ENCODE measurements at regions not wholly inside any gene's neighbourhood (a gene's known extent, or its start where the extent isn't known, plus 50 kb on each side); places are given as distances from the start of the nearest gene placed in this dataset.
"Not testable (repeated sequence)": the region's sequence is repeated elsewhere in the genome, so short reads cannot be mapped to it uniquely, and the experiment has no call there.

DNA sequence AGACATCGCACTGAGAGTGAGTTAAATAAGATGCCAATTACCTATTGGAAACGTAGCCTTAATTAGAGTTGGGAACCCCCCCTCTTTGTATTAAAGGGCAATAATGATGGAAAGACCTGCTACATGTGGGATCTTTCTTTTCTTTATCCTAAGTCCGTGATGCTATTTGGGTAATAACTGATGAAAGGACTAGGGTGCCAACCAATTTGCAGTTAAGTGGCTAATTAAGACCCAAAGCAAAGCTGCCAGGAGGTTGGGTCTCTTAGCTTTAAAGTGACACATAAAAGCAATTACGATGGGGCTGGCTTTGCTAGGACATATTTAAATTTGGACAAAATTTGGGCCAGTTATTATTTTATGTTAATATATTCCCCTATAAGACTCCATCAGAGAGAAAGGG, 728.8 kb downstream of the NR2F1-AS1 start:
- DNase-seq, result no peak

DNA sequence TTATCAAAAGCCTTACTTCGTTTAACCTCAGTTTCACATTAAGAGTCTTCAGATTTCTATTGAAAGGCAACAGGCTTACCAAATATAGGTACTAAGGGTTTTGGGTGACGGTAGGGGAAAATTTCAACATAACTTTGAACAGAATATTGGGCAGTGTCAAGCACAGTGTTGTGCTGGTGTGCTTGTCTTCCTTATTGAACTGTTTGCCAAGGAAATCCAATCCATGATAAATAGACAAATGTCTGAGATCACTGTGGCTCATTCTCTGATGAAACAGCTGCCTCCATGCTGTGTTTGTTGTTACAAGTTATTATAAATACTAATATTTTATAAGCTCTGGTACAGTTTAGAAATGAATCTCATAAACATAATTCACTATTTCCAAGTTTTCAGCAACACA, 730.1 kb downstream of the NR2F1-AS1 start:
- DNase-seq, result no peak

DNA sequence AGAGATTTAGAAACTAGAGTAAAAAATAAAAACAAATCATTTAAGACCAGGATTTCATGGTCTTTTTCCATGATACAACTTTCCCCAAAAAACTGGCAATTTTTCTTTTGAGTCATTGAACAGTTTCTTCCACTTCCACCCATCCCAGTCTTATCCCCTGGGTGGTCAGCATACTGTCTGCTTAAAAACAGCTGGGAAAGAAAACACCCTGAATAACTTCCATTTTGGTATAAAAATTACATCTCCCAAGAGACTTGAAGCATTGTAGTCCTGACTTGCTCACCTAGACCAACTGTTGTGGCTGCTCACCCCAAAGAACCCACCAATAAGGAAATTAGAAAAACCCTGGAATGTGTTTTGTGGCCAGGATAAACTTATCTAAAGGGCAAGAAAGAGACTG, 731.3 kb downstream of the NR2F1-AS1 start:
- DNase-seq, result no peak

DNA sequence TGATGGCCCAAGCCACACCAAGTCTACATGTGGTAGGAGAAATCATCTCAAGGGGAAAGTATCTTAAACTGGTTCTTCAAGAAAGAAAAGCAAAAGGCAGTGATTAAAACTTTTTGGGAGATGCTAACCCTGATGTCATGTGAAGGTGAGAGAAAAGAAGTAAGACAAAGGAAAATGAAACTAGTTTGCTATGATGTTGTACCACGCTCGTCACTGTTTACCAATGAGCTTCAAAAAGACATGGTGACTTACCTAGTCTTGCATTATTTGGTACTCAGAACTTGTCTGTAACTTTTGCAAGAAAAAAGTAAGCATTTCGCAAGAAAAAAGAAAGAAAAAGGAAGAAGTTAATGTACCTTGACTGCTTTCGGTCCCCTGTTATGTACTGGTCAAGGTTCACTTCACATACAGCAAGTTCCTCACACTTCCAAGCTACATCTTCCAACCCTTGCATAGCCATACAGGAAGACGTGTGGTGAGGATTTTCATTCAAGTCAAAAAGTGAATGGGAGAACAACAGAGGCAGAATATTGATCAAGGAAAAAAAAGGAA, 739.3 kb downstream of the NR2F1-AS1 start:
- no peak for DNase-seq

DNA sequence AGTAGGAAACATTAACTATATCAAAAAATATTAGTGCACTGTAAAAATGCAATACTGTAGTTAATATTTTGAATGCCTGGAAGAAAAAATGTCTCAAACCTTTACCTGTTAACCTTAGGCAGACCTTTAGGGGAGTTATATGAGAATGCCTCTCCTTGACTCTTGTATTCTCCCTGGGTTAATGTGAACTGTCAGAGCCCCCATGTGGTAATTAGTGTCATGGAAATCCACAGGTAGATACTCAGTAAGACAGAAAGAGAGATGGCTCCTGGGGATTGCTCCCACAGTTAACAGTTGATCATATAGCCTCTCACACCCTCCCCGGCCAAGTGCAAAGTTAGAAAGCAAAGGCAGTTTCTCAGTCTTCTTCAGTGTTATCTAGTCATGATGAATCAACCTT, 742.8 kb downstream of the NR2F1-AS1 start:
- DNase-seq, result no peak

DNA sequence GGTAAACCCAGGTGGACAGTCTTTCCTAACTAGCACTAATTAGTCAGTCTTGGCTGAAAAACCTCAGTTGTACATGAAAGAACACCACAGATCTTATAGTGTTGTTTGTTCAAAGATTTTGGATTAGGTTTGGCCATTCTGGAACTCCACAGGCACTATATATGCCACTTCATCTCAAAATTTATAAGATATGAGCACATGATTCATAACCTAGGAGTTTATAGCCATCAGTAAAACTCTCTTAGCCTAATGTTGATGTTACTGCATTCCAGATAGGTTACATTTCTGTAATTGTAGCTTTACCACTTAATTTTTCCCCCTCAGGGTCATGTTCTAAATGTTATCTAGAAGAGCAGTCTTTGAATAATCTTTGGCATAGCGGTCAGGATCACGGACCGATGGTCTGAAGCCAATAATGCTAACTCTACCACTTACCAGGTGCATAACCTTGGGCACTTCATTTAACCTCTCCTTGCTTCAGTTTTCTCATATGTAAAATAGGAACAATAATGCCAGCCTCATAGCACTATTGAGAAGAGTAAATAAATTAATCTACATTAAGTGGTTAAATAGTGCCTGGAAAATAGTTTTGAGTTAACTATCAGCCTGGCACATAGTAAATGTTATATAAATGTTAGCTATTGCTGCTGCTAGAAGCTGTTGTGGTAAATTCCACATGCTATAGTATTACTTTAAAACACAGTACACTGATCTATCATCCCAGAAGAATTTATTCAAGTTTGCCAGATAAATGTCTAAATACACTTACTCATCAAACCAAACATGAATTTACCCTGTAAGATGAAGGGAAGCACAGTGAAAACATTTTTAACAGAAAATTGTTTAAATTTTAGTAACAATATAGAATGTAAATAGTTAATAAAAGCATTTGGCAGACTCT, 743.9 kb downstream of the NR2F1-AS1 start:
- no peak for DNase-seq

DNA sequence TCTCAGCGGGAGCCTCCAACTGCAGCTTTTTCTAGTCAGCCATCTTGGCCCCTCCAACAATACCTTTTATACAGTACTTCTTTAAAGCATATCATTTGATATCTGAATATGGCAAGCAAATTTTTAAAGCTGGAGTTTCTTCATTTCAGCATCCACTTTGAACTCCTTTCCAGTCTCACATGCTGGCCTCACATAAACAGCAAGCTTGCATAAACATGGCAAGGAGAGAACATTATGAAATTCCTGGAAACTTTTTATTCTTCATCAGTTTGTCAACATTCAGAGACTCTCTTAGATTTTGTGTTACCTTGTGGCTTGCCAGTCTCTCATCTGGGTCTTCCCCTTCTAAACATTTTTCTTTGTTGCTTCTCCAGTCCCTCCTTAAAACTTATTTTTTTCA, 745.3 kb downstream of the NR2F1-AS1 start:
- no peak for DNase-seq

DNA sequence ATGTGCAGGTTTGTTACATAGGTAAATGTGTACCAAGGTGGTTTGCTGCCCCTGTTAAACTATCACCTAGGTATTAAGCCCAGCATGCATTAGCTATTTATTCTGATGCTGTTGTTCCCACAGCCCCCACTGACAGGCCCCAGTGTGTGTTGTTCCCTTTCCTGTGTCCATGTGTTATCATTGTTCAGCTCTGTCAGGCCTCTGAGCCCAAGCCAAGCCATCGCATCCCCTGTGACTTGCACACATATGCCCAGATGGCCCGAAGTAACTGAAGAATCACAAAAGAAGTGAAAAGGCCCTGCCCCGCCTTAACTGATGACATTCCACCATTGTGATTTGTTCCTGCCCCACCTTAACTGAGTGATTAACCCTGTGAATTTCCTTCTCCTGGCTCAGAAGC, 757.5 kb downstream of the NR2F1-AS1 start:
- not testable (repeated sequence) for DNase-seq

DNA sequence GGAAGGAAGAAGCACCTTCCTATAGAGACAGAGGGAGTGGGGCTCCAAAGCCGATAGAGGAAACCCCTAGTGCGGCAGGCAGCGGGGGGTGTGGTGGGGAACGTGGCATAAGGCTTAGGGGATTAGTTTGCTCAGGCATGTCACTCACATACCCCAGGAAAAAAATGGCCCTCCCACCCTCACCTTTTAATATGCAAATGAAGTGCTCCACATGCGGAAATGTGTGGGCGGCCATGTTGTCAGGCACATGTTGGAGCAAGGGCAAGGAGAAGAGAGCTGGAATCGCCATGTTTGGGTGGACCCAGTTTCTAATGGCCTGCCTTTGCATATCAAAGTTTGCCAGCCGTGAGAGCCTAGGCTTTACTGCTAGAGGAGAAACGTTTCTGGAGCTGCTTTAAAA, 758.8 kb downstream of the NR2F1-AS1 start:
- DNase-seq, result no peak

DNA sequence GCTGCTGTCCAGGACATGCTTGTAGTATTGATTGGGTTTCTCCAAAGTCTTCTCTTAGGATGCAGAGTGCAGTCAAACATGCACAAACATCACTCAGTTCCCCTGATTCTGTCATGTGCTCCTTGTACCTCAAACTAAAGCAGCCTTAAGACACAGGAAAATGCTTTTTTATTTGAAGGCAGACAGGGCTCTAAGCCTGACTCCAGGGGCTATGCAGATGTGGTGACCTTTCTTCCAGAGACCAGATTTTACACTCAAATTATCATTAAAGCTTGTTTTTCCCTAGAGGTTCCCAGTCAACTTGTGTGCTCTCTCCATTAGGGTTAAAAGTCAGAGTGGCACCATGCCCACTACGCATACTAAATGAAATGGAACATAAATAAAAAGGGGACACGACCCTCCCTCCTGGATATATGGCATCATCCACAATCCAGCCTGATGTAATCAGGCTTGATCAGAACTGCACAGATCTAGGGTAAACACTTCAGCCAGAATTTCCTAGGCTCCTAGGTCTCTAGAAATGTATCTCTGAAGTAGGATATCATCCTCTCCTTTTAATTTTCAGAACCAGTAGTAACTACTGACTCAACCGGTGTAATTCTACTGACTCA, 771.1 kb downstream of the NR2F1-AS1 start:
- DNase-seq, result no peak

DNA sequence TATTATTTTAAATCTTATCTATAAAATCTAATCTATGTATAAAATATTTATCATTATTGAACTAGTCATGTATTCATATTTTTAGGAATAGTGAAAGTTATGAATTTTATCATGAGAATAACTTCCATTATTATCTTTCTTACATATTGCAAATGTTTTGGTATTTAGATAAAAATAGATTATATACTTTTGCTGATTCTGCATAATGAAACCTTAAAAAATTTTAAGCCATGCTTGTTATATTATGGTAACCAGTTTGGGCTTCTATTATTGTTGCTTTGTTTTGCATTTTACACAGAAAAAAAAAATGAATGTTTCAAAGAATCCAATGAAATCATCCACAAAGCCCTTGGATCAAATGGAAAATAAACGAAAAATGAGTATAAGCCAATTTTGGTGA, 772.5 kb downstream of the NR2F1-AS1 start:
- no peak for DNase-seq

DNA sequence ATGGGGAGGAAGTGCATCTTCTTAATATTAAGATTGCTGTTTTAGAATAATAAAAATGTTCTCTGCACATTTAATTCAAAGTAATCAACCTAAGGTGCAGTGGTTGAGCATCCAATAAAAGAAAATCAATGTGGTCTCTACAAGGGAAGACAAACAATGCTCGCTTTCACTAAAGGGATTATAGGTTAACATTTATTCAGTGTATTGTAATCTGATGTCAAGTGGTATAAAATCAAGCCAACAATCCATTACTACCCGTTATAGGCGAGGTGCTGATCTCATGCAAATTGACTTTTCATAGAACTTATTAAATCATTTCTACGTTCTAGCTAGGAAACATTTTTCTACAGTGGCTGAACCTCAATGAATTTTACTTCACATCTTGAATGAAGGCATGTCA, 773.9 kb downstream of the NR2F1-AS1 start:
- DNase-seq, result no peak

DNA sequence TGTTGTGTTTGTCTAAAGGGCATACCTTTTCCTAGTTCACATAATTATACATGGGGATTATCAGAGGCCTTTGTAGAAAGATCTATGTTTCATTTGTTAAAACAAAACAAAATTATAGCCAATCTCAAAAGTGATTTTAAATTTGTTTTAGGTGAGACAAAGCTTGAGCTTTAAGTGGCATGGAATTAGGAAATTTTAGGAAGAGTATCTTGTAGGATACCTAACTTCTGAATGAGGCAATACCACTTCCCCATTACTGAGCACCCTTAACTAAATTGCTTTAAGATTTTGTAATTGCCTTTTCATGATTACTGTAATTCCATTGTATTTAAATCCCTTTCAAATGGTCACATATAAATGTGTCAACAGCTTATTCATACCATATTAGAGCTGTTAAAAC, 775.6 kb downstream of the NR2F1-AS1 start:
- no peak for DNase-seq

DNA sequence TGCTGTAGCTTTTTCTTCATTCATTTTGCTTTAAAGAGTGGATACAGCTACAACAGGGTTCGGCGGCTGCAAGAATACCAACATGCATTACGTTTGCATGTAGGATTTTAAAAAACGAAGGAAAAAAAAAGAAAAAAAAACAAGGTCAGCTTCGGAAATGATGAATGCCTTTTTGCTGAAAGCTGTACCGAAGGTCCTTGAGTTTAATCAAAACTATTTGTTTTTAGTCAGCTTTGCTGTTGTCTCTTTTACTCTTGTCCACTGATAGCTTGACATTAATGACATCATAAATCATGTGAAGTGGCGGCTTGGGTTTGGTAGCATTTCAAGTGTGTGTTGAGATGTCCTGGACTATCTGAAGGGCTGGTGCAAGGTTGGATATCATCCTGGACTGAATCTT, 779.1 kb downstream of the NR2F1-AS1 start:
- DNase-seq, result no peak

DNA sequence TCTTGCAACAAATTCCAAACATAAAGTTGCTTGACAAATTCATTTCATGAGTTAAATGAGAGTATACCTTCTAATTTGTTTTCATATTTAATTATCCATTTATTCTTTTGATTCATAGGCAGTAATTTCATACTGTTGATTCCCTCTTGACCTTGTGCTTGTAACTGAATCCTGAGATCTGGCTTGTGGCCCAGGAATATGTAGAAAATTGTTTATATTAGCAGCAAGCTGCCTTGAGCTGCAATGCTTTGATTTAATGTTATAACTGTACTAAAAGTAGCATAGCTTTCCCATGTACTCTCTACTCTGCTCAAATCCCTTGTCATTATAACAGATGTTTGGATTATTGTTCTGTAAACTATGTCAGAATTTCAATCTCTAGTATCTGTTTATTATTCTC, 780.7 kb downstream of the NR2F1-AS1 start:
- peak; percentile 89 for DNase-seq

DNA sequence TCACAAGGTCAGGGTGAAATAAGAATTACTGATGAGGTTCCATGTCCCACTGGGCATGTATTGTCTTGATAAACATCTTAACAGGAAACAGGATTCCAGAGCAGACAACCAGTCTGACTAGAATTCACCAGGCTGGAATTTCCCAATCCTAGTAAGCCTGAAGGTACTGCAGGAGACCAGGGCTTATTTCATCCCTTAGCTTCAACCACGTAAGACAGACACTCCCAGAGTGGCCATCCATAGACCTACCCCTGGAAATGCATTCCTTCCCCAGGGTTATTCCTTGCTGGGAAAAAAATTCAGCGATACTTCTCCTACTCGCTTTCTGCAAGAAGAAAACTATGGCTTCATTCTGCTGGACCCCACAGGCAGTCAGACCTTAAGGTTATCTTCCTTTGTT, 785.4 kb downstream of the NR2F1-AS1 start:
- no peak for DNase-seq

DNA sequence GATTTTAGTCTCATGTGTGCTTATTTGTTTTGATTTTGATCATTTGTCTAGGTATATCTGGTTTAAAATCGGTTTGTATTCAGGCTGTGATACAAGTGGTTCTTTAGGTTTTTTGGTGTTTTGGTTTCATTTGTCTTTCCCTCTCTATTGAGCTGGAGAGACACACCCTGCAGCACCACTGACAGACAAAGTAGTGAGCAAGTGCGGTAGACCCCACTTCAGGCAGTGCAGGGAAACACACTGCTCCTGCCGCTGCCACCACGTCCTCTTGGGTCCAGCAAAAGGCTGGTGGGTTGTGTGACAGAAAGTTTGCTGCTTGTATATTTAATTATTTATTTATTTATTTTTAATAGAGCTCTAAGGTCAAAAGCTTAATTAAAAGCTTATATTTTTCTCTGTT, 801.0 kb downstream of the NR2F1-AS1 start:
- DNase-seq, result no peak

DNA sequence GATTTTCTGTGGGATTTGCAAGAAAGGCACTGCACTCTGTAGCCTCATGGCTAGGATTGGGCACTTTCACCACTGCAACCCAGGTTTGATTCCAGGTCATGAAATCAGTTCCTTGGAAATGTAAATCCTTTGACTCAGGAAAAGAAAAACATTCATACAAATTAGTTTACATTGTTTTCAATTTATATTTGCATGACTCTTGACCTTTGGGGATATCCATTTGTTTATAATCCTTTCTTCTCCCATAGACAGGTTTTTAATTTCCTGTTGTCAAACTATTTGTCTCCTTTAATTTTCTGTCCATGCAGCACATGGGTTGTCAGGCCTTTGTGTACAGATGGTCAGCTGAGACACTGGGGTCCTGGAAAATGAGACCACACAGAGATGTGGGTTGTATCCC, 801.5 kb downstream of the NR2F1-AS1 start:
- DNase-seq, result no peak

DNA sequence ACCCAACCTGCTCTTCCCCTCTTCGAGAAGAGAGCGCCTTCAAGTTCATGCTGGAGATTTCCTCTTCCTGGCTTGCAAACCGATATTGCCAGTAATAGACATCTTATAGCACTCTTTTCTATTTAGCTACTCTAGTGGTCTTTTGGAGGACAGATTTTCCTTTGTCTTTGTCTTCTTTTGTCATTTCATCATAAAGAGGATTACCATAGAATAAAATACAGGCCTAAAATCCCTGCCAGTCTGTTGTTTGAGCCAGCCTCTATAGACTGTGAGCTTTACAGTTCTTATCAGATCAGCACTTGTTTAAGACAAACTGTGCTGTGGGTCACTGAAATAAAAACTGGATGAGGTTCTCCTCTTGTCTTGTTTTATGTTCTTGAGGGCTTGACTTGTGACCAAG, 802.8 kb downstream of the NR2F1-AS1 start:
- no peak for DNase-seq

DNA sequence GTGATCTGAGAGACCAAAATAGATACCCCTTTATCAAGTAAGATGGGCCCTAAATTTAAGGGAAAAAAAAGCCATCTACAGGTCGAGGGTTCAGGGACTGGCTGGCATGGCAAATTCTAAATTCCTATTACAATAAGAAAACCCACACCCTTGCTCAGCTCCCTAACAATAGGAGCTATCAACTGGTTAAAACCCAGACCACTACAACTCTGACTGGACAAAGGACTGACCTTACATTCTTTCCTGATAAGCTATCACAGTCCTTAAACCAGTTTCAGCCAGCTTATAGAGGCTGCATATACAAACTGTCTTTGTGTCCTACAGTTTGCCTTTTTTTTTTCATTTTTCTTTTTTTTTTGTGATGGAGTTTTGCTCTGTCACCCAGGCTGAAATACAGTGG, 803.6 kb downstream of the NR2F1-AS1 start:
- DNase-seq, result no peak

DNA sequence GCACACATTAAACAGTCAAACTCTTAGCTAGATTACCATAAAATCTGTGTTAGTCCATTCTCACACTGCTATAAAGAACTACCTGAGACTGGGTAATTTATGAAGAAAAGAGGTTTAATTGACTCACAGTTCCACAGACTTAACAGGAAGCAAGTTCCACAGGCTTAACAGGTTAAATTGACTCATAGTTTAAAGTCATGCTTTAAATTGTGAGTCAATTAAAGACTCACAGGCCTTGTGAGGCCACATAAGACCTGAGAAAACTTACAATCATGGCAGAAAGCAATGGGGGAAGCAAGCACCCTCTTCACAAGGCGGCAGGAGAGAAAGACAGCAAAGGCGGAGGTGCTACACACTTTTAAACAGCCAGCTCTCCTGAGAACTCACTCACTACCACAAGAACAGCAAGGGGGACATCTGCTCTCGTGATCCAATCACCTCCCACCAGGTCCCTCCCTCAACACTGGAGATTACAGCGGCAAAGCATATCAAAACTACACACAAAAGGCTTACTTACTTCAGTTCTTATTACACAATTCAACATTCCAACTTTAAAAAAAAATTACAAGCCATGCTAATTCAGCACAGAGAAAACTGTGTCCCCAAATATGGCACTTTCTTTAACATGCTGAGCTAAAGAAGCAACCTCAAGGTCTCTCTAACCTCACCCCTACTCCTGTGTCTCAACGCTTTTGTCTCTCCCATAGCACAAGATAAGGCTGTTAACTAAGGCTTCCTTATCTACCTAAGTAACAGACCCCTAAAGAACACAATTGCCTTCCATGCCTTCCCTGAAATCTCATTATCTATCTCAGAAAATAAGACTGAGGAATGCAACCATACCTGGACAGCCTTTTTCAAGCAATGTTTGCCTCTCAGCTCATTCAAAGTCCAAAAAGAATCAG, 805.1 kb downstream of the NR2F1-AS1 start:
- no peak for DNase-seq

DNA sequence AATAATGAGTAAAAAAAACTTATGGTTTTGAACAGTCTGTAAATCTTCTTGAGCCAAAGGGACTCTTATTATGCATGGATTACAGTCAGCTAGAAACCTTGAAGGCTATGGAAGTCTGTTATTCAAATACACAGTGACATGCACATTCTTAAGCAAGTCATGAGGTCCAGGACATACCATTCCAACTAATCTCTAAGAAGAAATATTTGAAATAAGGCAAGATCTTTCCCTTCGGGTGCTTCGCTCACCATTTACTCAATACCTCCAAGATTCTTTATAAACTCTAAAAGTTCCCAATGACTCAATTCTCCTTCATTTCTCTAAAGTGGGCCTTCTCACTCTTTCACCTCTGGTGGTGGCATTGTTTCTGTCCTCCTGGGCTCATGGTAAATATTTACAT, 811.0 kb downstream of the NR2F1-AS1 start:
- no peak for DNase-seq

DNA sequence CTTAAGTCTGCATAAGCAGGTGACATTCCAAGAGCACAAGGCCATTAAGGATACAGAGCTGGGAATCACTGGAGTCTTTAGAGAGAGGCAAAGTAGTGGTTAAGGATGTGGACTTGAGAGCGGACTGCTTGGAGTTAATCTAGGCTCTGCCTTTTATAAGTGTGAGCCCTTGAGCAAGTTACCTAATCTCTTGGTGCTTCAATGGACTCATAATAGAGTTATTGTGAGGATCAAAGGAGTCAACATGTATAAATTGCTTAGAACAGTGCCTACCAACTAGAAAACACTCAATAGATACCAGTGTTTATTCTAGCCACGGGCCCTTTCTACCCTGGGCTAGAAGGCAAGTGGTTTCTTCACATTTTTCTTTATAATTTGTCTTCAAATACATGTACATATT, 819.4 kb downstream of the NR2F1-AS1 start:
- no peak for DNase-seq
